Tibial nerve (tissue), 4 donors: ENCODE measurements at regions not wholly inside any gene's neighbourhood (a gene's known extent, or its start where the extent isn't known, plus 50 kb on each side); places are given as distances from the start of the nearest gene placed in this dataset.
"Not testable (repeated sequence)": the region's sequence is repeated elsewhere in the genome, so short reads cannot be mapped to it uniquely, and the experiment has no call there.

ENCODE experiments used
- CTCF ChIP-seq, 5 experiments: fragments of 200-600 bp in 3 of 5; fragments of 450-650 bp in 2 of 5; sonication (generic) in 3 of 5; IDR thresholded peaks; one replicate each; pipeline ENCODE4 v1.5.1; 2016 to 2019; ENCODE audit warnings: antibody characterized with exemption in 5 of 5, mild to moderate bottlenecking in 3 of 5, moderate library complexity in 2 of 5
- EP300 ChIP-seq, 2 donors: sonication (generic); formaldehyde crosslinking; IDR thresholded peaks; one replicate each; pipeline ENCODE4 v1.6.1; 2017; ENCODE audit warnings: antibody characterized with exemption in 2 of 2, mild to moderate bottlenecking in 1 of 2

GRCh38 chr17:63287006-63287405 lies 159.1 kb downstream of the CYB561 start:
- TF ChIP-seq CTCF, EP300 (IDR thresholded peaks at IDR 0.05): not testable (repeated sequence)
